Body of pancreas (tissue), 4 donors: ENCODE measurements at regions not wholly inside any gene's neighbourhood (a gene's known extent, or its start where the extent isn't known, plus 50 kb on each side); places are given as distances from the start of the nearest gene placed in this dataset.

Experiments used
- POLR2A ChIP-seq, 3 donors: fragments of 450-650 bp; IDR thresholded peaks; one replicate each; pipeline ENCODE4 v1.6.1; 2016; ENCODE audit warnings: antibody characterized with exemption in 3 of 3, mild to moderate bottlenecking in 2 of 3
- TF ChIP-seq, protein P1 (sequence below), 7 experiments: fragments of 450-650 bp in 4 of 7; fragments of 200-600 bp in 3 of 7; sonication (generic) in 3 of 7; IDR thresholded peaks; one replicate each; pipeline ENCODE4 v1.5.1; 2016 to 2019; ENCODE audit warnings: antibody characterized with exemption in 7 of 7

DNA sequence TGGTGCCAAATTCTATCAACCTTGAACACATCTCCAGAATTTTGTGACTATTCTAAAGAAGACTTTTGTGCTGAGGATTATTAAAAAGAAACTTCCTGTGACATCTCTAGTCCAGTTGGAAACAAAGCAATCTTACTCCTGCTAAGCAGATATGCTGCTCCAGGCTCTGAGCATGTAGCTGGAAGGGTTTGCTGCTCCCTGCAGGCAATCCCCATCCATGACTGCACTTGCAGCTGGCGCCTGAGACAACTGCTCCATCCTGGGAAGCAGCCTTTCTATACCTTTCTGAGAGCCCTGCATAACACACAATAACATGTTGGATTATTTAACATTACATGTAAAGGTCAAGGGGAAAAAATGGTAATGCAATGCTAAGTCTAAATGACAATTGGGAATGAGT, 105.1 kb downstream of the NDUFA12 start:
- TF ChIP-seq, protein P1, sequence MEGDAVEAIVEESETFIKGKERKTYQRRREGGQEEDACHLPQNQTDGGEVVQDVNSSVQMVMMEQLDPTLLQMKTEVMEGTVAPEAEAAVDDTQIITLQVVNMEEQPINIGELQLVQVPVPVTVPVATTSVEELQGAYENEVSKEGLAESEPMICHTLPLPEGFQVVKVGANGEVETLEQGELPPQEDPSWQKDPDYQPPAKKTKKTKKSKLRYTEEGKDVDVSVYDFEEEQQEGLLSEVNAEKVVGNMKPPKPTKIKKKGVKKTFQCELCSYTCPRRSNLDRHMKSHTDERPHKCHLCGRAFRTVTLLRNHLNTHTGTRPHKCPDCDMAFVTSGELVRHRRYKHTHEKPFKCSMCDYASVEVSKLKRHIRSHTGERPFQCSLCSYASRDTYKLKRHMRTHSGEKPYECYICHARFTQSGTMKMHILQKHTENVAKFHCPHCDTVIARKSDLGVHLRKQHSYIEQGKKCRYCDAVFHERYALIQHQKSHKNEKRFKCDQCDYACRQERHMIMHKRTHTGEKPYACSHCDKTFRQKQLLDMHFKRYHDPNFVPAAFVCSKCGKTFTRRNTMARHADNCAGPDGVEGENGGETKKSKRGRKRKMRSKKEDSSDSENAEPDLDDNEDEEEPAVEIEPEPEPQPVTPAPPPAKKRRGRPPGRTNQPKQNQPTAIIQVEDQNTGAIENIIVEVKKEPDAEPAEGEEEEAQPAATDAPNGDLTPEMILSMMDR (IDR thresholded peaks at IDR 0.05), result no peak
- no peak for TF ChIP-seq POLR2A (IDR thresholded peaks at IDR 0.05)
